HG02870 (cell line): ENCODE measurements at regions not wholly inside any gene's neighbourhood (a gene's known extent, or its start where the extent isn't known, plus 50 kb on each side); places are given as distances from the start of the nearest gene placed in this dataset.
A peak's percentile ranks its signal among the peaks of the same experiment; 100 is the strongest.

Source experiments
- ATAC-seq: cut with Tn5 transposase; IDR thresholded peaks from one replicate; pipeline ENCODE4 v1.9.1; 2021; ENCODE audit warnings: mild to moderate bottlenecking, moderate library complexity; ENCODE audit not compliant: unreplicated experiment

DNA sequence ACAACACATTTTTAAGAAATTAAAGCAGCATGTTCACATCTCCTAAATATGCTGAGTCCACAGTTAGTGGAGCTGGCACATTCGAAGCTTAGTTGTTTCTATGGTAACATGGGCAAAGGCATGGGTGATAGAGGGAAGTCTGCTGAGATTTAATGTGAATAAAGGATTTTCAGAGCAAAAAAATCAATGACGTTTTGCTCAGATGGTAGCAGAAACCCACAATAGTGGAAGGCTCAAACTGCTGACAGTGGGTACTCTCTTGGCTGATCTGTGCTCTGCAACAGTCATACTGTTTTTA is 795.1 kb upstream of the ARPP21 start:
- no peak for ATAC-seq

DNA sequence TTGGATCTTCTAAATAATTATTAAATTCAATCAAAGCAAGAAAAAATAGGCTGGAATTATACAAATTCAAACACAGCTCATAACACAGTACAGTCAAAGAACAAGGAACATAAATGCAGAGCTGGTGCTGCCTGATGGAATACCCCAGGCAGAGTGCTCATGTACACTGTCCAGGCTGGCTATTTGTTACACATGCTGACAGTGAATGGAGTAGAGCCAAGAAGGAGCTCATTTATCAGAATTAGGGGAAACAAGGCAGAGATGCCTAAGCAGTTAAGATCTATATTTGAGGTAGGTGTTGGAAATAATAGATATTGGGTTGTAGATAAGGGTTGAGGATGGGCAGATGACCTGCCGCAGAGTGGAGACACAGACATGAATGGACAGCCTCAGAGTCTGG is 788.2 kb upstream of the ARPP21 start:
- ATAC-seq, result no peak

DNA sequence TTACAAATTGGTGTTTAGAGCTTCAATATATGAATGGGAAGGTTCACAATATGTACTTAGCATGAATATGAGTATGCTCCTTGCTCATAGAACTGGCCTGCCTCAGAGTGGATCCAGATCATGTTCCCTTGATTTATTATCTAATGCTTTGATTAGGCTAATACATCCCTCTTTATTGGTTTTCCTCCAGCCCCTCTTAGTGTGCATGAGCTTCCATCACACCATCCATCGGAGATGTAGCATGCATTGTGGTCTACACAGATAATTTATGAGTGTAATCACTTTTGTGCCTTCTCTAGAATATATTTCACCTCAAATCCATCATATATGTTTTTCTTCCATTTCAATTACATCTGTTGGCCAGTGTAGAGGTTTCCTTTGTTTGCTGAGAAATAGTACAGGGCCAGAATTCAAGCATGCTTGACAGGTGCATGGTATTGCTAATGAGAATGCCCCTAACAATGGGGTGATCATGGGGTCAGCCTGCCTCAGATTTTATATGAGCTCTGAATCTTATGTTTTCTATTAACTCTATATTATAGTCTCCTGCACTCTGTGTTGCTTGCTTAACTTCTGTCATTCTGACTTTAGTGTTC is 786.4 kb upstream of the ARPP21 start:
- no peak for ATAC-seq

DNA sequence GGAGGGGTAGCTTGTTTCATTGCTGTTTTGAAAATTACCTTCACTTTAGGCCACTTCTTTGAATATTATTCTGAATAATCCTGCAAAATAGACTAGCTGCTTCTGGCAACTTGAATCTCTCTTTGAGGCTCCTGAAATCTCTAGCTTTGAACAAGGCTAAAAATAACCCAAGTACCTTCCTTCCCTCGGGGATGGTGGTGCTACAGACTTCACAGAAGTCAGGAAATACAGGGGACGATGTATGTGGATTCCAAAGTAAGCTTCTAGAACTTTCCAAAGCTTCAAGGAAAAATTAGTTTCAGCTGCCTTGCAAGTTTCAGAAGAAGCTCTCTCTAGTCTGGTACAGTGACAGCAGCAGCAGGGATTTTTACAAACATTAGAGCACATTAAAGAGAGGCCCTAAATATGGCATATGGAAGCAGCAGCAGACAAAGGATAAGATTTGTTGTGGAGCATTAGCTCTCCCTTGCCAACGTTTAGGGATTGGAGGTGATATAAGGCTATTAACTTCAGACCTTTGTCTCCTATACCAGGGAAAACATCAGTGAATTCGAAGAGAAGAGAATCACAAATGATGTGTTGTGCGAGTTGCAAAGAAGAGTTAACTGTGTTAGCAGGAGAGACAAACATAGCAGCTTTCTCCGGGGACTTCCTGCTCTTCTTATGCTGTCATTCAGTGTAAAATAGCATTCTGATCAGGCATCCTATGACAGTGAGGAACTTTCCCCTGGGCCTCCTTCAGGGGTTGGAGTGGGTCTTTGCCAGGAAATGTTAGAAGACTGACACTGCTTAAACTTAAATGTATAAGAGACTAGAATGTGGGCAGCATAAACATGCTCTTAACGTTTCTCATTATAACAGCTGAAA is 783.0 kb upstream of the ARPP21 start:
- no peak for ATAC-seq

DNA sequence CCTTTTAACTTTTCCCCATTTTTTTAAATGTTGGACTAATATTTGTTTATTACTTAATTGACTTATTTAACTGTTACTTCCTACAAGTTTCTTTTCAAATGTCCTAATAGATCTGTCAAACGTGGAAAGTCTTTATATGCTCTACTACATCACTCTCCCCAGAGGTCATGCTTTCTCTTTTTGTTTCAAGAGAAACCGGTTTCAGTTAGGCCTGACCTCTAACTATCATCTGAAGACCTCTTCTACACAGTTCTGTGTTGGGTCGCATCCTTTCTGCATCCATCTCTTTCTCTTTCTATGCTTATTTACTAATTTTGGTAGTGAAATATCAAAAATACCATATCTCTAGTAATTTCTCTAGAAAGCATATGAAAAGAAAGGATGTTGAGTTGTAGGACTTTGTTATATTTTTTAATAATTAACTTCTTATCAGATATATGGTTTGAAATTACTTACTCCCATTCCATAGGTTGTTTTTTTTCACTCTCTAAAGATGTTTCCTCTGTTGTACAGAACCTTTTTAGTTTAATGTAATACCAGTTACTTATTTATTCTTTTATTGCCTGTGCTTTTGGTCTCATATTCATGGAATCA is 781.2 kb upstream of the ARPP21 start:
- ATAC-seq, result no peak

DNA sequence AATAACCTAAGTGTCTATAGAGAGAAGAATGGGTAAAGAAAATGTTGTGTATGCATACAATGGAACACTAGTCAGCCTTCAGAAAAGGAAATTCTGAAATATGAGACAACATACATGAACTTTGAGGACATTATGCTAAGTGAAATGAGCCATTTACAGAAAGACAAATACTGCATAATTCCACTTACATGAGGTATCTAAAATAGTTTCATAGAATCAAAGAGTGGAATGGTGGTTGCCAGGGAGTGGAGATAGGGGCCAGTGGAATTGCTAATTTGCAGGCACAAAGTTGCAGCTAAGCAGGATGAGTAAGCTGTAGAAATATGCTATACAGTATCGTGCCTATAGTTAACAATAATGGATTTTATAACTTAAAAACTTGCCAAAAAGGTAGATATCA is 779.6 kb upstream of the ARPP21 start:
- no peak for ATAC-seq

DNA sequence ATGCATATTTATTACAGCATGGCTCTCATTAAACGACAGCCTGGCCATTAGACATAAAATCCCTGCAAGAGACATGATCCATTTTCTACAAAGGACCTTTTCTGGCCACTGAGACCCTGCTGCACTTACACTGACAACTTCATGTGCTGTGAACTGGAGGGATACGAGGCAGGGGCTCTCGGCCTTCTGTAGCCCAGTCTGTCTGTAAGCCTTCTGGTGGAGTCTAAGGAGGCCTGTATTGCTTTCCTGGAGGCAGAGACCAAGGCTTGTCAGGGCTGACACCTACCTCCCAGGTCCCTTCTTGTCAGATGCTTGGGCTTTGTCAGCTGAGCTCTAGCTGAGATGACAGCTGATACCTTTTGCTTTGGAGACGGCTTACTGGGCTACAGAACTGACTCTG is 776.9 kb upstream of the ARPP21 start:
- ATAC-seq, result no peak

DNA sequence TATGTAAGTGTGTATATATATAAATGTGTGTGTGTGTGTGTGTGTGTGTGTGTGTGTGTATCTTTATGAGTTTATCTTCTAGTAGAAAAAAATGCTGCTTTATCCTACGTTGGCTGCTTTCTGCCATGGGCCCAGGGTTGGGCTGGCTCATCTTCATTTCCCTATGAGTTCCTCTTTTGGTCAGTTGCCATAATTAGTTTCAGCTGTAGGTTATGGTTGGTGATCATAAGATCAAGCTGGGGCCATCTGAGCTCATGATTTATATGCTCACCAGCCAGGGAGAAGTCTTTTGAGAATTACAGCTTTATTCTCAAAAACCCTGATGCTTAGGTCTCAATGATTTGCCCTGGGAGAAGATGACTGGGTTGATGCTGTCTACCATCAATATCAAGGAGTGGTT is 775.8 kb upstream of the ARPP21 start:
- no peak for ATAC-seq

DNA sequence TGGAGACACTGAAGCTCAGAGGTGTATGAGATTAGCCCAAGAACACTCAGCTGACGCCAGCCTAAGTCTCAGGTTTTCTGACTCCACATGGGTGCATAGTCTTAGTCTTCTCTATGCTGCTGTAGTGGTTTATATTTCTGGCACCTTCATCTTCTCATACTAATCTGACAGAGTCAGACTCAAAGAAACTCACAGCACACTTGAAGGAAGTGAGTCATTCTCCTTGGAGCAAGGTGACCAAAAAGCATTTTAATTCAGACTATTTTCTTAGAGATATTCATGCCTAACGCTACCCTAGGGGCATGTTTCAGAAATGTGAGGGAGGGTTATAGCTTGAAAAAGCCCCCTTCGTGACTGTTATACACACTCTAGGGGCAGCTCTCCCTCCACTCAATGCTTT is 775.3 kb upstream of the ARPP21 start:
- ATAC-seq, result no peak

DNA sequence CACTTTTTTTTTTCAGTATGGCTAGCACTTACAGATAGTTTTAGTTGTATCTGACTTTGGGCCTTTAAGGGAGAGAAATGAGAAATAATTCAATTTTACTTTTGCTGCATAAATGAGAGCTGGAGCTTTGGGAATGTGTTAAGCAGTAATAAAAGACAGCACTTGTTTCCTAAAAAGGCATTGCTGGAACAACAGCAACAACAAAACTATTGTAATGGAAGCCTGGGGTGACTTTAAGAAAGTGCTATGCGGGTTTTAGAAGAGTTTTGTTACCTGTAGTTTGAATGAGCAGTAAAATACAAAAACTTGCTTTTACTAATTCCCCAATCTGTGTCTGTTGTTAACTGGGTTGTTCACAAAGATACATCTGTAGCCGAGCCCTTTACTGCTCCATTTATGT is 774.0 kb upstream of the ARPP21 start:
- ATAC-seq, result no peak

DNA sequence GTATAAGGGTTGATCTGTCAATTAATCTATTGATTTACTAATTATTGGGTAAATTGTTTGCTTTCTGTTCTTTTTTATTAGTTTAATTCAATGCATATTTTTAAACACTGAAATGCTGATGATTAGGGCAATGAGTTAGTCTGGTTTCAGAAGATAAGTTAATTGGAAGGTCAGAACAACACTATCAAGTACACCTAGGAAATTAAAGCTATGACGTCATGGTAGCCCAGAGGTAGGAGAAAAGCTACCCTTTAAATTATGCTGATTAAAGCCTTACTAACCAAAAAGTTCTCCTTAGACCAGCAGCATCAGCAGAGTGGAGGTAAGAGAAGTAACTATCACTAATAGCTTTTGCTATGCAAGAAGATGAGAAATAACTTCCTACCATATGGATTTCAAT is 770.4 kb upstream of the ARPP21 start:
- ATAC-seq, result no peak

DNA sequence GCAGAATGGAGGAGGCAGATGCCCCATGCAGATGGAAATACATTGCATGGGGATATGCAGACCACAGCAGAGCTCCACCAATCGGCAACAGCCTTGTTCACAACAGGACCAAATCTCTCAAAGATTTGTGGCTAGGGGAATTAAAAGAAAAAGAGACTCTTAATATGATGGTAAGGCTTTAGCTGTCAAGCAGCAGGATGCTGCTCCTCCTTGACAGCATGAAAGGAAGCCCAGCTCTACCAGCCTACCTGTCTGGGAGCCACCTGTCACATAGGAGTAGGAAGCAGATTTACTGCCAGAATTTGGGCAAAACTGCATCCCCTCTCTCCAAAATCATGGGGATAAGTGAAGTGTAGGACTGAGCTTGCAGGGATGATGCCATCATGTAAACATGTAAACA is 769.6 kb upstream of the ARPP21 start:
- ATAC-seq, result no peak

DNA sequence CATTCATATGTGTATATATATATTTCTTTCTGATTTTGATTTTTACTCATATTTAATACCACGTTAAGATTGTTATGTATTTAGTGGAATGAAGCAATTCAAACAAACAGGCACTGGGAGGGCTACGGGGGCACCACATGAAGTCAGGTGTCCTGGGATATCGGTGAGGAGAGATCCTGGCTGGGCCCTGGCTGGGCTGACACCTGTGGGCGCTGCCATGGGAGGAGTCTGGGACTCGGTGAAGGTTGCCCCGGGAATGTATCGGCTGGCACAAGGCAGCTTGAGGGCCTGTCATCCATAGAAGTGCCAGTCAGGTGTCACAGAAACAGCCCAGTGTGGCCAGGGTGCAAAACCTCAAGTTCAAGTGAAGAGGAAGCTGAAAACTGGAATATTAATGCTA is 766.9 kb upstream of the ARPP21 start:
- no peak for ATAC-seq

DNA sequence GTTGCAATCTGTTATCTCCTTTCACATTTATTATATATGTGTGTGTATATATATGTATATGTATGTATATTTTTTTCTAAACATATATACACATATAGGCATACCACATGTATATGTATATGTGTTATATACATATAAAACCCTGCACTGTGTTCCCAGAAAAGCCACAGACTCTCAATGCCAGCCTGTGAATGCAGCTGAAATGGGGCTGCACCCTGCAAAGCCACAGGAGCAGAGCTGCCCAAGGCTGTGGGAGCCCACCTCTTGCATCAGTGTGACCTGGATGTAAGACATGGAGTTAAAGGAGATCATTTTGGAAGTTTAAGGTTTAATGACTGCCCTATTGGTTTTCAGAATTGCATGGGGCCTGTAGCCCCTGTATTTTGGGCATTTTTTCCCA is 762.3 kb upstream of the ARPP21 start:
- ATAC-seq, result no peak

DNA sequence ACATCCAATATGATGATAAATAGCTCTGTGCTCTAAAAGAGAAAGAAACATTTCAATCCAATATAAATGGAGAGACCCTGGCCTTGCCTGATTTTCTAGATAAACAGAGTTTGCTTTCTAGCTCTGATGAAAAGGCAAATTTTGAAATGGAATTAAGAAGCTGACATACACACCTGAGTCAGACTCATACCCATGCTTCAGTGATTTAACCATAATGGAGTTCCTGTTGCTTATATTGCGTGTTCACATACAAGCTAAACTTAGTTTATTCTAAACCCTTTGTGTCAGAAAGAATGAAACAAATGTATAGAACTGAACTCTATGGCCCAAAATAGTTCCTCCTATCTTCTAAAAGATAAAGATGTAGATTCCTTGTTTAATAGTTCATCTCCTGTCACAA is 760.8 kb upstream of the ARPP21 start:
- no peak for ATAC-seq

DNA sequence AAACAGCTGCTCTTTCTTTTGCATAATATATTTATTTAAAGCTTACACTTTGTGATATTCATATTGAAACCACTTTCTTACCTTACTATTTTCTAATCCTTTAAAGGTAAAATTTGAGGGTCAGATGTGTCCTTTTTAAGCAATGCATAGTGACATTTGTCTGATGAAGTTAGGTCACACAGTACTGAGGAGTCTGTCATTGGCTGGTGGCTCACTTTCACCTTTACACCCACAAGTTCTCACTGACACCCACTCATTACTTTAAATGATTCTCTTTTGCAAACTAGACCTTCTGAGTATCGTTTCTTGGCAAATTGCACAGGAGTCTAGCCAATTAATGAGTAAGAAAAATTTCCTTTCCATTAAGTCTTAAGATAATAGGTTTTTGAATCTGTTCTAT is 758.3 kb upstream of the ARPP21 start:
- ATAC-seq, result peak; percentile 62

DNA sequence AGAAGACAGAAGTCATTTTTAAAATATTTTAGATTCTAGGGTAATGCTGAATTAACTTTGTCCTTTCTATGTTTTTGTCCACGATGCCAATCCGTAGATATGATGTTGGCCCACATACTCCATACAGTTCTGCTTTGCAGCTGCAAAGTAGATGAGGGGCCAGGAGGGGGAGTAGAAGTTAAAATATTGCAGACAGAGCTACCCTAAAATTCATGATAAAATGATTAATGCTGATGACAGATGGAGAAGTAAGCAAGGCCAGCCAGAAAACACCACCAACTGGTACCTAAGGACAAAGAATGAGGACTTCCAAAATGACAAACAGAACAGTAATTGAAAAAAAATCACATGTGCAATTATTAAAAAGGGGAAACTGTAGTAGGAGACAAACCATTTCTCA is 756.6 kb upstream of the ARPP21 start:
- ATAC-seq, result no peak

DNA sequence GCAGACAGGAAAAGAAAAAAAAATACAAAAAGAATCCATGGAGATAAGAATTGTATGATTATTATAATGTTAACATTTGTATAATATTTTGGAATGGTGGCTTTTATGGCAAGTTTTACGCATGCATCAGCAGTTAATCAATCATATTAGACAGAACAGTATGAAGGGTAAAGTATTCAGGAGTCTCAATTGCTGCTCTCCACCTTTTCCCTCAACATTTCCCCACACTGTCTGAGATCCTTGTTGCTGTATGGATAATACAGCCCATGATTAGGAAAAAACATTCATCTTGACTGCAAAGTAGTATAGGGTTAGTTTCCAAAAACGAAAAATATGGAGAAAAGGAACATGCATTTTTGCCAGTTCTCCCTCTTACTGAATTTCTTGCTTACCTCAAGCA is 755.3 kb upstream of the ARPP21 start:
- ATAC-seq, result no peak

DNA sequence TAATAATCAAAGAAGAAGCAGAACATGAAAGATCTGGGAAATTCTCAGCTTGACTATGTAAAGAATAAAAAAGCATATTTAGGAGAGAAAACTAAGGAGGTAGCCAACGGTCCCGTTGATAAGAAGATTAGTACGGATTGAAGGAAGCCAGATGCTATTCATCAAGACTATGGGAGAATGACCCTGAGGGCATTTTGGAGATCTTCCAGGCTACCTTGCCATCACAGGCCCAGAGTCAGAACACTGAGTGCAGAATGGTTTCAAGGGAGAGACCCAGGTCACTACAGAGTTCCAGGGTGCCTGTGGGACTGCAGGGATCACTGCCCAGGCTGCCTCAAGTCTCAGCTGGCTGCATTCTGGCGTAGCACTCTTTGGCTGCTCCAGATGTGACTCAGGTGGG is 752.9 kb upstream of the ARPP21 start:
- ATAC-seq, result no peak

DNA sequence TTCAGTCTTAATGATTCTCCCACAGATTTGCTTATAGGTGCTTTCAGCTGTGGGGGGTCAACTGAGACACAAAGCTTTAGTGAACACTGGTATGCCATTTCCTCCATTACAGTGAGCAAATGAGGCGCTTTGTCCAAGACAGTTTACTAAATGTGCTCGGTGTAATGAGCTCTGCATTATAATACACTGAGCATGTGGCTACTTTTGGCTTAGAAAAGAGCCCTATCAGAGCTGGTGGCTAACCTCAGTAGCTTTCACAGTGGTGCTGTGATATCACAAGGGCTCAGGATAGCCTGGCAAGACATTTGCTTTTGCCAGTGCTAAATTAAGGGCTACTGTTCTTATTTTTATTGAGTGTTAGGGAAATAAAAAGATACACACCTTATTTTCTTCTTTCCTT is 749.7 kb upstream of the ARPP21 start:
- ATAC-seq, result no peak

DNA sequence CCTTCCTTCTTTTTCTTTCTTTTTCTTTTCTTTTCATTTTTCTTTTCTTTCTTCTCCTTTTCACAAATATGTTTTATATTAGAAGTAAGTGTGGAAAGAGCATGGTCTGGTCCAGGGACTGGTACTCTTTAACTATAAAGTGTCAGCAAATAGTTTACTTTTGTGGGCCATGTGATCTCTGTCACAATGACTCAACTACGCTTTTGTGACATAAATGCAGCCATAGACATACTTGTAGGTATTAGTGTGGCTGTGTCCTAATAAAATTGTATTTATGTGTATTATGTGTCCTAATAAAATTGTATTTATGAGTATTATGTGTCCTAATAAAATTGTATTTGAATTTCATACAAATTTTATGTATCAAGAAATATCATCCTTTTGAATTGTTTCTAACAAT is 749.1 kb upstream of the ARPP21 start:
- ATAC-seq, result no peak

DNA sequence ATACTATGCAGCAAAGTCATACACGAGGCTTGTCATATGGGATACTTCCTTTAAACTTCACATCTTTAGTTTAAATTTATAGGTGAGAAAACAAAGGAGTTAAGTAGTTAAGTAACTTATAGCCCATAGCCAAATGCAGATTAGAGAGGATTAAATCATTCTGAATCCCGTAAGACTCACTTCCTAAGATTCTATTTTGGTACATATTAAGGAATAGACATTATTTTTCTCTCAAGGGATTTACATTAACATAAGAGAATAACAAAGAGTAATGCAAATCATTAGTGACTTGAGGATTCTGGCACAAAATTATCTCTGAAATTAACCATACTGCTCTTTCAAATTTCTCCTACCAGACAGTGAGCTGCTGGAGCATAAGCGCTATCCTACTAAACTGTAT is 747.4 kb upstream of the ARPP21 start:
- ATAC-seq, result no peak

DNA sequence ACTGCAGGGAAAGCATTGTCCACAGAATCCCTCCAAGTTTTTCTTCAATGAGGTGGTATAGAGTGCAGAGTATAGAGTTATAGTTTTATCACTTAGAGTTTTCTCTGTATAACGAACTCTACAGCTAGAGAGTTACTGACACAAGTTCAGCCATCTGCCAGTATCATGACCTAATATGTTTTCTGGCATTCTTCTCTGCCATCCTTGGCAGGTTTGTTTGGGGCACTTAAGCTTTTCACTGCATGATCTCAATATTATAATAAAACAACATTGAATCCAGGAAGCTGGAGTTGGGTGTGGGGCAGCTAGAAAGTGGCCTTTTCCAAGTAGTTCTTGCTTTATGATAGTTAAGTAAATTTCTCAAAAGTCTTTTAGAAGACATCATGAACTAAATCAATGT is 743.5 kb upstream of the ARPP21 start:
- no peak for ATAC-seq
